GM18499 (cell line): ENCODE measurements at regions not wholly inside any gene's neighbourhood (a gene's known extent, or its start where the extent isn't known, plus 50 kb on each side); places are given as distances from the start of the nearest gene placed in this dataset.
"Not testable (repeated sequence)": the region's sequence is repeated elsewhere in the genome, so short reads cannot be mapped to it uniquely, and the experiment has no call there.

ENCODE experiments used
- ATAC-seq: cut with Tn5 transposase; IDR thresholded peaks from one replicate; pipeline ENCODE4 v1.9.1; 2021; ENCODE audit warnings: moderate number of reproducible peaks; ENCODE audit not compliant: insufficient read depth, unreplicated experiment

GRCh38 chr13:71218960-71219359, 648.0 kb downstream of the DACH1 start:
- no peak for ATAC-seq

- no peak for ATAC-seq
Observed at GRCh38 chr13:71217827-71218226, 649.2 kb downstream of the DACH1 start.

GRCh38 chr13:71214821-71215220, 652.2 kb downstream of the DACH1 start:
- ATAC-seq, result no peak

- no peak for ATAC-seq
Observed at GRCh38 chr13:71214357-71214756, 652.6 kb downstream of the DACH1 start.

- ATAC-seq, result no peak
Observed at GRCh38 chr13:71213252-71213821, 653.7 kb downstream of the DACH1 start.

- no peak for ATAC-seq
Observed at GRCh38 chr13:71210861-71211260, 656.1 kb downstream of the DACH1 start.

- no peak for ATAC-seq
Observed at GRCh38 chr13:71209217-71209616, 657.8 kb downstream of the DACH1 start.

- ATAC-seq, result not testable (repeated sequence)
Observed at GRCh38 chr13:71184583-71184982, 682.4 kb downstream of the DACH1 start.

- not testable (repeated sequence) for ATAC-seq
Observed at GRCh38 chr13:71183352-71183751, 683.7 kb downstream of the DACH1 start.

GRCh38 chr13:71171740-71172139, 695.3 kb downstream of the DACH1 start:
- no peak for ATAC-seq

- no peak for ATAC-seq
Observed at GRCh38 chr13:71169180-71169579, 697.8 kb downstream of the DACH1 start.

GRCh38 chr13:71156550-71156949, 710.5 kb downstream of the DACH1 start:
- ATAC-seq, result no peak

- no peak for ATAC-seq
Observed at GRCh38 chr13:71149498-71150363, 717.3 kb downstream of the DACH1 start.

- no peak for ATAC-seq
Observed at GRCh38 chr13:71149046-71149445, 718.0 kb downstream of the DACH1 start.

GRCh38 chr13:71148396-71148795, 718.6 kb downstream of the DACH1 start:
- ATAC-seq, result no peak

- no peak for ATAC-seq
Observed at GRCh38 chr13:71144883-71145282, 722.1 kb downstream of the DACH1 start.

- no peak for ATAC-seq
Observed at GRCh38 chr13:71137101-71137500, 729.9 kb downstream of the DACH1 start.

- no peak for ATAC-seq
Observed at GRCh38 chr13:71124230-71124629, 742.8 kb downstream of the DACH1 start.

- no peak for ATAC-seq
Observed at GRCh38 chr13:71118779-71119364, 748.1 kb downstream of the DACH1 start.

GRCh38 chr13:71117920-71118319, 749.1 kb downstream of the DACH1 start:
- no peak for ATAC-seq

GRCh38 chr13:71115301-71115700, 751.7 kb downstream of the DACH1 start:
- no peak for ATAC-seq
